K562 (cell line): ENCODE measurements at regions not wholly inside any gene's neighbourhood (a gene's known extent, or its start where the extent isn't known, plus 50 kb on each side); places are given as distances from the start of the nearest gene placed in this dataset.
A peak's percentile ranks its signal among the peaks of the same experiment; 100 is the strongest.

Experiments
- ARHGAP35 ChIP-seq: fragments of 450-650 bp; IDR thresholded peaks from 2 replicates; pipeline ENCODE4 v1.6.1; 2018; ENCODE audit not compliant: partially characterized antibody
- BCOR ChIP-seq: fragments of 450-650 bp; IDR thresholded peaks from 2 replicates; pipeline ENCODE4 v1.6.1; 2016
- BHLHE40 ChIP-seq: IDR thresholded peaks from 2 replicates; pipeline ENCODE4 v1.6.1; 2011; ENCODE audit warnings: low read length, improper control_type of control experiment
- CREB1 ChIP-seq, 2 experiments: sonication (generic) in 1 of 2; formaldehyde crosslinking in 1 of 2; IDR thresholded peaks; 2 replicates each; pipeline versions ENCODE4 v1.6.1 to v1.8.0; 2012 to 2022; ENCODE audit warnings: inconsistent platforms in 1 of 2, mild to moderate bottlenecking in 1 of 2, missing genetic modification reagents in 1 of 2, moderate library complexity in 1 of 2
- GABPA ChIP-seq: fragments of 200-800 bp; sonication (Bioruptor generic); conservative IDR thresholded peaks from 2 replicates; pipeline ENCODE4 v1.6.1; 2016; ENCODE audit warnings: low read depth, missing genetic modification characterization, missing compliant biosample characterization
- HNRNPLL ChIP-seq: fragments of 200-400 bp; formaldehyde crosslinking; IDR thresholded peaks from 2 replicates; pipeline ENCODE4 v1.6.1; 2017; ENCODE audit warnings: low read length, low read depth, mild to moderate bottlenecking; ENCODE audit not compliant: poor library complexity, severe bottlenecking
- IFI16 ChIP-seq: fragments of 250-450 bp; sonication (Bioruptor Pico); IDR thresholded peaks from 2 replicates; pipeline ENCODE4 v2.1.2; 2022; ENCODE audit warnings: mild to moderate bottlenecking, inconsistent platforms
- MEIS2 ChIP-seq: fragments of 450-650 bp; IDR thresholded peaks from 2 replicates; pipeline ENCODE4 v1.6.1; 2014; ENCODE audit warnings: mild to moderate bottlenecking; ENCODE audit not compliant: partially characterized antibody
- NCOA4 ChIP-seq: fragments of 450-650 bp; IDR thresholded peaks from 2 replicates; pipeline ENCODE4 v1.6.1; 2018; ENCODE audit warnings: mild to moderate bottlenecking; ENCODE audit not compliant: partially characterized antibody
- SIN3A ChIP-seq, 2 experiments: fragments of 150-350 bp in 1 of 2; IDR thresholded peaks; 2 replicates each; pipeline ENCODE4 v1.6.1; 2011 to 2016; ENCODE audit warnings: borderline replicate concordance in 2 of 2, low read depth in 2 of 2, low read length in 2 of 2, mild to moderate bottlenecking in 2 of 2, moderate library complexity in 2 of 2; ENCODE audit not compliant: control insufficient read depth in 1 of 2
- TF ChIP-seq, protein P1 (sequence below), 2 experiments: IDR thresholded peaks in 1 of 2; conservative IDR thresholded peaks in 1 of 2; 2 replicates each; pipeline ENCODE4 v1.6.1; 2016; ENCODE audit warnings: low read depth in 2 of 2, mild to moderate bottlenecking in 1 of 2, missing compliant biosample characterization in 1 of 2, missing genetic modification characterization in 1 of 2, moderate library complexity in 1 of 2
- TF ChIP-seq, protein P2 (sequence below): fragments of 250-450 bp; sonication (Bioruptor Pico); IDR thresholded peaks from 2 replicates; pipeline ENCODE4 v1.5.1; 2021; ENCODE audit warnings: mild to moderate bottlenecking
- TF ChIP-seq, protein P3 (sequence below): fragments of 250-450 bp; sonication (Bioruptor Pico); IDR thresholded peaks from 2 replicates; pipeline ENCODE4 v1.8.0; 2021; ENCODE audit warnings: moderate library complexity, mild to moderate bottlenecking, inconsistent platforms

DNA sequence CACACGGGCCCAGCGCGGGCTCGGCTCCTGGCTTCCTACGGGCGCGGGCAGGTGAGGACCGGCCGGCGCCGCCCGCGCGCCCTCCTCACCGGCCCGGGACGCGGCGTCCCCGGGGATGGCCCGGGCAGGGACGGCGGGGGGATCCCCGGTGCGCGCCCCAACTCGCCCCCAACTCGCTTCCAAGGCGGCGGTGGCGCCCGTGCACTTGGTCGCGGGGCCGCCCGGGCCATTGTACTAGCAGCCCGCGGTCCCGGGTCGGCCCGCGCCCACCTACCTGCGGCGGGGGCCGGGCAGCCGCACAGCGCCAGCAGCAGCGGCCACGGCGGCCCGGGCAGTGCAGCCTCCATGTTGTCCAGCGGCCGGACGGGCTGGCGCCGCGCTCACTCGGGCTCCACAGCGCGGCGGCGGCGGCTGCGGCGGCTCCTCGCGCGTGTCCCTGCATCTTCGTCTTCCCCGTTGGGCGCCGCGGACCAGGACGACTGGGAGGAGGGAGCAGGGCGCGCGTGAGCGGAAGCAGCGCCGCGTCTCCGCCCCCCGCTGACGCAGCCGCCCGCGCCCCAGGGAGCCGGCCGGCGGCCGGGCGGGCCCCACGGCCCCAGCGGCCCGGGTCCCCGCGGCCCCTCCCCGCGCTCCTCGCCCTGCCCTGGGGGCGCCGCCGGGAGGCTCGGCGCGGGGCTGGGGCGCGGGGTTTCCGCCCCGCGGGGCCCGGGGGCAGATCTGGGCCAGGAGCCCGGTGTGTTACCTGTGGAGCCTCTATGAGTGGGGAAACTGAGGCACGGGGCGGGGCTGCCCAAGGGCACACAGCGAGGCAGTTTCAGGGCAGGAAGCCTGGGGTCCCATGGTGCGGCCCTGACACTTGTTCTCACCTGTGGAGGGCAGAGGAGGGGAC, 159.3 kb upstream of the GRK3 start (continued):
- TF ChIP-seq, protein P1, sequence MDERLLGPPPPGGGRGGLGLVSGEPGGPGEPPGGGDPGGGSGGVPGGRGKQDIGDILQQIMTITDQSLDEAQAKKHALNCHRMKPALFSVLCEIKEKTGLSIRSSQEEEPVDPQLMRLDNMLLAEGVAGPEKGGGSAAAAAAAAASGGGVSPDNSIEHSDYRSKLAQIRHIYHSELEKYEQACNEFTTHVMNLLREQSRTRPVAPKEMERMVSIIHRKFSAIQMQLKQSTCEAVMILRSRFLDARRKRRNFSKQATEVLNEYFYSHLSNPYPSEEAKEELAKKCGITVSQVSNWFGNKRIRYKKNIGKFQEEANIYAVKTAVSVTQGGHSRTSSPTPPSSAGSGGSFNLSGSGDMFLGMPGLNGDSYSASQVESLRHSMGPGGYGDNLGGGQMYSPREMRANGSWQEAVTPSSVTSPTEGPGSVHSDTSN (CRISPR knock-in tag; IDR thresholded peaks at IDR 0.05; ENCODE audit: low read depth): no peak
- TF ChIP-seq, protein P1 (tag; conservative IDR thresholded peaks at IDR 0.05; ENCODE audit: low read depth): no peak
- TF ChIP-seq HNRNPLL (no peak), NCOA4 (no peak), BHLHE40 (peak; percentile 60), CREB1 (IDR thresholded peaks at IDR 0.05) (peak; percentile 48; the same call in 1 of the 2 replicates), CREB1 (CRISPR knock-in tag; IDR thresholded peaks at IDR 0.05) (no peak), IFI16 (CRISPR knock-in tag) (no peak), GABPA (tag) (peak; percentile 68), ARHGAP35 (no peak), SIN3A (IDR thresholded peaks at IDR 0.05; ENCODE audit: borderline replicate concordance in 2 of 2, control insufficient read depth in 1 of 2, low read depth in 2 of 2, low read length in 2 of 2) (peak in 1 of 2 experiments; percentile 9; a peak in 1 of 4 replicates), MEIS2 (no peak), BCOR (peak; percentile 41; the same call in 1 of the 2 replicates)
- TF ChIP-seq, protein P2, sequence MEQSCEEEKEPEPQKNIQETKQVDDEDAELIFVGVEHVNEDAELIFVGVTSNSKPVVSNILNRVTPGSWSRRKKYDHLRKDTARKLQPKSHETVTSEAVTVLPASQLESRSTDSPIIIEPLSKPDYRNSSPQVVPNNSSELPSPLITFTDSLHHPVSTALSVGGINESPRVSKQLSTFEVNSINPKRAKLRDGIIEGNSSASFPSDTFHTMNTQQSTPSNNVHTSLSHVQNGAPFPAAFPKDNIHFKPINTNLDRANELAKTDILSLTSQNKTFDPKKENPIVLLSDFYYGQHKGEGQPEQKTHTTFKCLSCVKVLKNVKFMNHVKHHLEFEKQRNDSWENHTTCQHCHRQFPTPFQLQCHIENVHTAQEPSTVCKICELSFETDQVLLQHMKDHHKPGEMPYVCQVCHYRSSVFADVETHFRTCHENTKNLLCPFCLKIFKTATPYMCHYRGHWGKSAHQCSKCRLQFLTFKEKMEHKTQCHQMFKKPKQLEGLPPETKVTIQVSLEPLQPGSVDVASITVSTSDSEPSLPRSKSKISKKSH: no peak
- TF ChIP-seq, protein P3, sequence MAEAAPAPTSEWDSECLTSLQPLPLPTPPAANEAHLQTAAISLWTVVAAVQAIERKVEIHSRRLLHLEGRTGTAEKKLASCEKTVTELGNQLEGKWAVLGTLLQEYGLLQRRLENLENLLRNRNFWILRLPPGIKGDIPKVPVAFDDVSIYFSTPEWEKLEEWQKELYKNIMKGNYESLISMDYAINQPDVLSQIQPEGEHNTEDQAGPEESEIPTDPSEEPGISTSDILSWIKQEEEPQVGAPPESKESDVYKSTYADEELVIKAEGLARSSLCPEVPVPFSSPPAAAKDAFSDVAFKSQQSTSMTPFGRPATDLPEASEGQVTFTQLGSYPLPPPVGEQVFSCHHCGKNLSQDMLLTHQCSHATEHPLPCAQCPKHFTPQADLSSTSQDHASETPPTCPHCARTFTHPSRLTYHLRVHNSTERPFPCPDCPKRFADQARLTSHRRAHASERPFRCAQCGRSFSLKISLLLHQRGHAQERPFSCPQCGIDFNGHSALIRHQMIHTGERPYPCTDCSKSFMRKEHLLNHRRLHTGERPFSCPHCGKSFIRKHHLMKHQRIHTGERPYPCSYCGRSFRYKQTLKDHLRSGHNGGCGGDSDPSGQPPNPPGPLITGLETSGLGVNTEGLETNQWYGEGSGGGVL (CRISPR knock-in tag): no peak
